ENCODE measurements at regions not wholly inside any gene's neighbourhood (a gene's known extent, or its start where the extent isn't known, plus 50 kb on each side); places are given as distances from the start of the nearest gene placed in this dataset.

DNA sequence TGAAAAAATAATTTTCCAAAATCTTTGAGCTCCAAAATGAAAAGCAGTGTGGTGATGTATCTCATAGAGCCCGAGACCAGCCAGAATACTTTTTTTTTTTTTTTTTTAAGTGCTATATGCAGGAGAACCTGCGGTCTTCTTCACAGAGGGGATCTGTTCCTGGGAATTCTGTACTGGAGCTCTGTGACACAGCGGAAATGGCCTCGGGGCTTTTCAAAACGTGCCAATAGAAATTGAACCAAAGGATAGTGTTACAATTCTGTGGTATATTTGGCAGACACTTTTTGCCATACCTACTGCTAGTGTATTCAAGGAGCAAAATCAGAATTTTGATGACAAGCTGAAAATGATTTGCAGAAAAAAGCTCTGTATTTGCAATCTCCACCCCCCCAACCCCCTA, 1429.3 kb upstream of the LRRTM3 start:
- no peak for FAIRE-seq
- no peak for DNase-seq (ENCODE audit: insufficient read length, low spot score)
- TF ChIP-seq, protein P1, sequence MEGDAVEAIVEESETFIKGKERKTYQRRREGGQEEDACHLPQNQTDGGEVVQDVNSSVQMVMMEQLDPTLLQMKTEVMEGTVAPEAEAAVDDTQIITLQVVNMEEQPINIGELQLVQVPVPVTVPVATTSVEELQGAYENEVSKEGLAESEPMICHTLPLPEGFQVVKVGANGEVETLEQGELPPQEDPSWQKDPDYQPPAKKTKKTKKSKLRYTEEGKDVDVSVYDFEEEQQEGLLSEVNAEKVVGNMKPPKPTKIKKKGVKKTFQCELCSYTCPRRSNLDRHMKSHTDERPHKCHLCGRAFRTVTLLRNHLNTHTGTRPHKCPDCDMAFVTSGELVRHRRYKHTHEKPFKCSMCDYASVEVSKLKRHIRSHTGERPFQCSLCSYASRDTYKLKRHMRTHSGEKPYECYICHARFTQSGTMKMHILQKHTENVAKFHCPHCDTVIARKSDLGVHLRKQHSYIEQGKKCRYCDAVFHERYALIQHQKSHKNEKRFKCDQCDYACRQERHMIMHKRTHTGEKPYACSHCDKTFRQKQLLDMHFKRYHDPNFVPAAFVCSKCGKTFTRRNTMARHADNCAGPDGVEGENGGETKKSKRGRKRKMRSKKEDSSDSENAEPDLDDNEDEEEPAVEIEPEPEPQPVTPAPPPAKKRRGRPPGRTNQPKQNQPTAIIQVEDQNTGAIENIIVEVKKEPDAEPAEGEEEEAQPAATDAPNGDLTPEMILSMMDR (IDR thresholded peaks at IDR 0.05; ENCODE audit: insufficient read depth, missing control alignments) = no peak

DNA sequence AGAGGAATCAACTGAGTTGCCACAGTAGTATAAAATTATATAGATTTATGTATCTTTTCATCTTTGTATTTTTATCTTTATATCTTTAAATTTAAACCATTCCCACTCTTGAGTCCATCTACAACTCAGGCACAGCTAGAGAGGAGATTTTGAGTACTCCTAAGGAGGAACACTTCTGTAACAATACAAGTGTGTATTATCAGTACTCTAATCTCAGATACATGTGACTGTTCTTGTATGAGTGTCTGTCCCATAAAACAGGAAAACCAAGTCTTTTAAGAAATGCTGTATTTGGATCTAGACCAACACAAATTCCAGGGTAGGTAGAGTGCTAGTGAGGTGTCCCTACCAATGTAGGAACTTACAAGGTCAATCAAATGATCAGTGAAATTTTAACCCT, 1428.0 kb upstream of the LRRTM3 start:
- DNase-seq (ENCODE audit: insufficient read length, low spot score) = no peak
- TF ChIP-seq, protein P1 (IDR thresholded peaks at IDR 0.05; ENCODE audit: insufficient read depth, missing control alignments) = no peak
- no peak for FAIRE-seq

DNA sequence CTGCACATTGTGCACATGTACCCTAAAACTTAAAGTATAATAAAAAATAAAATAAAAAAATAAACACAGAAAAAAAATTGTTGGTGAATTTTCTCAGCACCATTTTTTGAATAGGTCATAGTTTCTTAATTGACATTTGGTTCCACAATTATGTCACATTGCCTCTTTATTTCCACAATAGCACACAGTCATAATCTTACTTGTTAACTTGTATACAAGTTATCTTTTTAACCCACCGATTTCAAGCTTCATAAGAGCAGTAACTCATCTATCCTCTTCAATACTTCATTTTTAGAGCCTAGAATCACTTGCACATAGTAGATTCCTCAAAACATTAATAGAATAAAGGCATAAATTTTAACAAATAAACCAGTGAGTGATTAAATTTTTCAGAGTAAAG, 1425.1 kb upstream of the LRRTM3 start:
- TF ChIP-seq, protein P1 (IDR thresholded peaks at IDR 0.05; ENCODE audit: insufficient read depth, missing control alignments) = no peak
- DNase-seq (ENCODE audit: insufficient read length, low spot score) = no peak
- no peak for FAIRE-seq

DNA sequence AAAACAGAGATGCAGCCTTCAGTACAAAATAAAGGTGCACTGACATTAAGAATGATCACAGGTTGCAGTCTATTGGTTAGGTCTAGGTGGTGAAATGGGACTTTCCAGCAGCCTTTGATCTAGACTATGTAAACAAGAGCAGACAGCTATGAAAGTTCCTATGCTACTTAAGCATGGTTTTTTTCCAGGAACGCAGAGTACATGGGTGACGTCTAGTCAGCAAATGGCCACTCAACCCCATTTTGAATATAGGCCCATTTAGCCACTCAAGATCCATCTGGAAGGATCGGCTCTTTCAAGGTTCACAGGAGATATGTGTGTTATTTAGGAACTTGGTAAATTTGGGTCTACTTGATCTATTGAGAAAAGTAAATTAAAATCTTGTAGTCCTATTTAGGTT, 1424.6 kb upstream of the LRRTM3 start:
- no peak for FAIRE-seq
- DNase-seq (ENCODE audit: insufficient read length, low spot score) = no peak
- TF ChIP-seq, protein P1 (IDR thresholded peaks at IDR 0.05; ENCODE audit: insufficient read depth, missing control alignments) = no peak

DNA sequence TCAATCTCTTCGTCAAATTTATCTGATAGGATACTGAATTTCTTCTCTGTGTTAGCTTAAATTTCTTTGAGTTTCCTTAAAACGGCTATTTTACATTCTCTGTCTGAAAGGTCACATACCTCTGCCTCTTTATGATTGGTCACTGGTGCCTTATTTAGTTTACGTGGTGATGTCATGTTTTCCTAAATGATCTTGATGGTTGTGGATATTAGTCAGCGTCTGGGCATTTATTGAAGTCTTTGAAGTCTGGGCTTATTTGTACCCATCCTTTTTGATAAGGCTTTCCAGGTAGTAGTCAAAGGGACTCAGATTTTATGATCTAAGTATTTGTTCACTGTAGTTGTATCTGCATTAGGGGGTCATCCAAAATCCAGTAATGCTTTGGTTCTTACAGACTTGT, 1407.5 kb upstream of the LRRTM3 start:
- FAIRE-seq = no peak
- DNase-seq (ENCODE audit: insufficient read length, low spot score) = no peak
- TF ChIP-seq, protein P1 (IDR thresholded peaks at IDR 0.05; ENCODE audit: insufficient read depth, missing control alignments) = no peak

DNA sequence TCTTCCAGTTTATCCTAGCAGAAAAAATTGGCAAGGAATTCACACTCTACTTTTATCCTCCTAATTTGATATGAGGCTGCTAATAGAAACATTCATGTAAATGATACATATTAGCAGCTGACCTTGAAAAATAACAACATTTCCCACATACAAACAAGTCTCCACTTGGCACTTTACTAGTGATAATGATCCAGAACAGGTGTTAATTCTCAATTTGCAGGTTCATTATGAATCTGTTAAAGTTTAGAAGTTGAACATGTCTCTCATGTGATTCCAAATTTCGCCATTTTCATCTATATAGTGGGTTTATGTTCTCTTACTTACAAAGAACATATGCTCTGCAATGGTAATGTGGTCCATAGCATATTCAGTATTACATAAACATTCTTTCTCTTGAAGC, 1396.8 kb upstream of the LRRTM3 start:
- DNase-seq (ENCODE audit: insufficient read length, low spot score) (no peak), FAIRE-seq (no peak)
- TF ChIP-seq, protein P1 (IDR thresholded peaks at IDR 0.05; ENCODE audit: insufficient read depth, missing control alignments) = no peak

DNA sequence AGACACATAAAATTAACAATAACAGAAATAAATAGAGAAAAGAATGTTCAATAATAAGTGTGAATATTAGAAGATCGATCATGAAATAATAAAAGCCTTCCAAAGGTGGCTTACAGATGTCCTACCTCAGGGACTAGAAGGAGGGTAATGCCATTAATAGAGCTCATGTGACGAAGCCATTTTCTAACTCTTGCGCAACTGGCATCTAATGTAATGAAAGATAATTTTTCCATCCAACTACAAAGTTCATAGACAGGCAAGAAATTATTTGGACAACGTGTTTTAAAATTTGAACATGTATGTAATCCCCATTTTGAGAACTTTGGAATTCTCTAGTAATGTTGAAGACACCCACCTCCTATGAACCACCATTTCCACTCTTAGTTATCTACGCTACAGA, 1394.3 kb upstream of the LRRTM3 start:
- DNase-seq (ENCODE audit: insufficient read length, low spot score) = no peak
- FAIRE-seq = no peak
- TF ChIP-seq, protein P1 (IDR thresholded peaks at IDR 0.05; ENCODE audit: insufficient read depth, missing control alignments) = no peak

All from D721Med (cell line).